ENCODE measurements at regions not wholly inside any gene's neighbourhood (a gene's known extent, or its start where the extent isn't known, plus 50 kb on each side); places are given as distances from the start of the nearest gene placed in this dataset.
"Not testable (repeated sequence)": the region's sequence is repeated elsewhere in the genome, so short reads cannot be mapped to it uniquely, and the experiment has no call there.

DNA sequence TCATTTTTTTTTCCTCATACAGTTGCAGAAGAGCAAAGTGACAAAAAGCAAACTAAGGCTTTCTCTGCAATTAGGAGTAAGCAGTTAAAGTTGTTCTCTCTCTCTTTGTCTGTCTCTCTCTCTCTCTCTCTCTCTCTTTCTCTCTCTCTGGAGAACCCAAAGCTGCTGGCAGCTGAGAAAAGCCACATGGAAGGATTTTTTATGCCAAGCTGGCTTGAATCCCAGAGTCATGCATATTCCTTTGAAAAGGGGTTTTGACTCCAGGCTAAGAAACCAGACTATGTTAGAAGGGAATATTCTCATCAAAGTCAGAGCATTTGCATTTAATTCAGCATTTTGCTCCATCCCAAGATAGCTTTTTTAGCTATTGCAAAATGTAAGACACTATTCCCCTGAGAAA, 1114.2 kb upstream of the GOT2 start:
- H3K4me3 ChIP-seq (ENCODE audit: low read depth, low read length): no peak overlapping the region
- H3K27ac Mint-ChIP-seq: no peak overlapping the region
- DNase-seq (no peak), ATAC-seq (ENCODE audit: low read depth in 2 of 2) (no peak)
- H3K36me3 ChIP-seq (ENCODE audit: control insufficient read depth, insufficient read depth, low read length): no peaks in the 10 kb centered on the region
- no peaks in the 10 kb centered on the region for H3K4me1 Mint-ChIP-seq
- no peaks in the 10 kb centered on the region for H3K36me3 Mint-ChIP-seq
- no peak overlapping the region for H3K4me3 Mint-ChIP-seq
- no peaks in the 10 kb centered on the region for H3K27me3 Mint-ChIP-seq
- H3K9me3 ChIP-seq (ENCODE audit: control insufficient read depth in 2 of 2, low read length in 2 of 2): peaks cover 0 to 21% of the 10 kb centered on the region in 2 experiments
- H3K9me3 Mint-ChIP-seq: peaks cover 0 to 28% (median 11%) of the 10 kb centered on the region in 7 donors
- H3K27me3 ChIP-seq (ENCODE audit: control insufficient read depth, insufficient read depth, low read length): no peaks in the 10 kb centered on the region
- H3K27ac ChIP-seq (ENCODE audit: insufficient read depth, low read length, poor library complexity, severe bottlenecking): no peak overlapping the region
- no peaks in the 10 kb centered on the region for H3K4me1 ChIP-seq (ENCODE audit: control insufficient read depth, insufficient read depth, low read length, poor library complexity, severe bottlenecking)

DNA sequence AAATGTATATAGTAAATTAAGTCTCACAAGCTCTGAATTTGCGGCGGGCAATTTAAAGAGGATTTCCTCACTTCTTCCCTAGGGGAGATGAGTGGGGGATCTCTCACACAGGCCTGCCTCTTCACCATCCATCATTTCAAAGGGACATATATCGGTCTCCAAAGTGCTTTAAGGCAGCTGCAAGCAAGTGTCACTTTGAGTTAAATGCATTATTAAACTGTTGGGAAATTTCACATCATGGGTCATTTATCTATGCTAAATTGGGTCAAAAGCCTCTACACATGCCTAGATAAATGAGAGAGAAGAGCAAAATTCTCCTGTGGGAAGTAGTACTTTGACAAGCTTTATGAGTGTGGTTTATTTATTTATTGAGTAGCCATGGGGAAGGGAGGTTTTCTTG, 1106.1 kb upstream of the GOT2 start:
- H3K4me1 Mint-ChIP-seq: no peaks in the 10 kb centered on the region
- no peaks in the 10 kb centered on the region for H3K36me3 ChIP-seq (ENCODE audit: control insufficient read depth, insufficient read depth, low read length)
- H3K4me3 Mint-ChIP-seq: no peak overlapping the region
- no peak overlapping the region for H3K27ac ChIP-seq (ENCODE audit: insufficient read depth, low read length, poor library complexity, severe bottlenecking)
- ATAC-seq (ENCODE audit: low read depth in 2 of 2): no peak
- H3K27me3 Mint-ChIP-seq: no peaks in the 10 kb centered on the region
- no peaks in the 10 kb centered on the region for H3K27me3 ChIP-seq (ENCODE audit: control insufficient read depth, insufficient read depth, low read length)
- DNase-seq: no peak
- no peaks in the 10 kb centered on the region for H3K4me1 ChIP-seq (ENCODE audit: control insufficient read depth, insufficient read depth, low read length, poor library complexity, severe bottlenecking)
- no peak overlapping the region for H3K4me3 ChIP-seq (ENCODE audit: low read depth, low read length)
- H3K9me3 Mint-ChIP-seq: peaks cover 0 to 35% (median 15%) of the 10 kb centered on the region in 7 donors
- H3K27ac Mint-ChIP-seq: no peak overlapping the region
- no peaks in the 10 kb centered on the region for H3K36me3 Mint-ChIP-seq
- peaks cover 4 to 19% of the 10 kb centered on the region in 2 experiments for H3K9me3 ChIP-seq (ENCODE audit: control insufficient read depth in 2 of 2, low read length in 2 of 2)

DNA sequence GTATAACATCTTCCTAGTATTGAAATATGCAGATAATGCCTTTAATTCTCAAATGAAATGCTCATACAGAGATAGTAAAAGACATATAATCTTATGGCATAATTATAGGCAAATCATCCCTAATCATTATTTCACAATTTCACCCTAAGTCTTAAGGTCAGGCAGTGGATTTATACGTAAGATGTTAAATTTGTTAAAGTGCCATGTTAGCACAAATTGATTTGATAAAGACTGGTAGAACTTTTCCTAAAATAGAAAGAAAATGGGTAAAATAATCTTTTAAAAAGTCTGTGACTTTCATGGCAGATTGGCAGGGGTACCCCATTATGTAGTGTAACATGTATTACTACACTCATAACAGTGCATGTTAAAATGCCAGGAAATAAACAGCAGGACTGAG, 1092.7 kb upstream of the GOT2 start:
- no peak overlapping the region for H3K27ac Mint-ChIP-seq
- H3K4me3 ChIP-seq (ENCODE audit: low read depth, low read length): no peak overlapping the region
- no peak overlapping the region for H3K4me3 Mint-ChIP-seq
- H3K27ac ChIP-seq (ENCODE audit: insufficient read depth, low read length, poor library complexity, severe bottlenecking): no peak overlapping the region
- H3K9me3 Mint-ChIP-seq: peaks cover 0 to 25% (median 10%) of the 10 kb centered on the region in 7 donors
- no peak for ATAC-seq (ENCODE audit: low read depth in 2 of 2)
- no peaks in the 10 kb centered on the region for H3K27me3 ChIP-seq (ENCODE audit: control insufficient read depth, insufficient read depth, low read length)
- H3K4me1 ChIP-seq (ENCODE audit: control insufficient read depth, insufficient read depth, low read length, poor library complexity, severe bottlenecking): no peaks in the 10 kb centered on the region
- H3K36me3 ChIP-seq (ENCODE audit: control insufficient read depth, insufficient read depth, low read length): no peaks in the 10 kb centered on the region
- DNase-seq: no peak
- H3K4me1 Mint-ChIP-seq: no peaks in the 10 kb centered on the region
- H3K27me3 Mint-ChIP-seq: no peaks in the 10 kb centered on the region
- peaks cover 0 to 7% of the 10 kb centered on the region in 2 experiments for H3K9me3 ChIP-seq (ENCODE audit: control insufficient read depth in 2 of 2, low read length in 2 of 2)
- no peaks in the 10 kb centered on the region for H3K36me3 Mint-ChIP-seq

DNA sequence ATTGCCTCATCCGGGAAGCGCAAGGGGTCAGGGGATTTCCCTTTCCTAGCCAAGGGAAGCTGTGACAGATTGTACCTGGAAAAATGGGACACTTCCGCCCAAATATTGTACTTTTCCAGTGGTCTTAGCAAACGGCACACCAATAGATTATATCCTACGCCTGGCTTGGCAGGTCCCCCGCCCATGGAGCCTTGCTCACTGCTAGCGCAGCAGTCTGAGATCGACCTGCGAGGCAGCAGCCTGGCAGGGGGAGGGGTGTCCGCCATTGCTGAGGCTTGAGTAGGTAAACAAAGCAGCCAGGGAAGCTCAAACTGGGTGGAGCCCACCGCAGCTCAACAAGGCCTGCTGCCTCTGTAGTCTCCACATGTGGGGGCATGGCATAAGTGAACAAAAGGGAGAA, 1075.4 kb upstream of the GOT2 start:
- not testable (repeated sequence) for H3K36me3 Mint-ChIP-seq; H3K27me3 ChIP-seq (ENCODE audit: control insufficient read depth, insufficient read depth, low read length); H3K27ac Mint-ChIP-seq; H3K4me1 Mint-ChIP-seq; H3K4me1 ChIP-seq (ENCODE audit: control insufficient read depth, insufficient read depth, low read length, poor library complexity, severe bottlenecking); ATAC-seq (ENCODE audit: low read depth in 2 of 2); H3K36me3 ChIP-seq (ENCODE audit: control insufficient read depth, insufficient read depth, low read length); DNase-seq; H3K27ac ChIP-seq (ENCODE audit: insufficient read depth, low read length, poor library complexity, severe bottlenecking); H3K27me3 Mint-ChIP-seq; H3K4me3 Mint-ChIP-seq; H3K9me3 ChIP-seq (ENCODE audit: control insufficient read depth in 2 of 2, low read length in 2 of 2); H3K4me3 ChIP-seq (ENCODE audit: low read depth, low read length)
- peaks cover 0 to 47% (median 11%) of the 10 kb centered on the region in 7 donors for H3K9me3 Mint-ChIP-seq

DNA sequence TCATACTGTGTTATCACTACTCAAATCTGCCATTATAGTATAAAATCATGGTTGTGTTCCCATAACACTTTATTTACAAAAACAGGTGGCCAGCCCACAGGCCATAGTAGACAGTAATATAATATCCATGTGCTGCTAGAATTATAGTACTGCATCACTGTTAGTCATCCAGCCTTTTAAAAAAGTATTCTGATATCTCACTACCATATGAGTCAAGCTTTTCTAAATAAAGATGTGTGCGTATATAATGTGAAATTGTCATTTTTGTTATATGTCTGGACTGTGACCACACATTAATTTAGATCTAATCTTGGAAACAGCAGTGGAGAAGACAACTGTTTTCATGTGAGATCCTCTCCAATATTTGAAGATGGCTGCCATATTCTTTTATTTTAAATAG, 1049.1 kb upstream of the GOT2 start:
- no peaks in the 10 kb centered on the region for H3K27me3 Mint-ChIP-seq
- no peaks in the 10 kb centered on the region for H3K27me3 ChIP-seq (ENCODE audit: control insufficient read depth, insufficient read depth, low read length)
- H3K27ac Mint-ChIP-seq: no peak overlapping the region
- H3K36me3 ChIP-seq (ENCODE audit: control insufficient read depth, insufficient read depth, low read length): no peaks in the 10 kb centered on the region
- peaks cover 4 to 44% (median 10%) of the 10 kb centered on the region in 7 donors for H3K9me3 Mint-ChIP-seq
- ATAC-seq (ENCODE audit: low read depth in 2 of 2) (no peak), DNase-seq (no peak)
- H3K27ac ChIP-seq (ENCODE audit: insufficient read depth, low read length, poor library complexity, severe bottlenecking): no peak overlapping the region
- H3K36me3 Mint-ChIP-seq: no peaks in the 10 kb centered on the region
- H3K4me1 ChIP-seq (ENCODE audit: control insufficient read depth, insufficient read depth, low read length, poor library complexity, severe bottlenecking): no peaks in the 10 kb centered on the region
- H3K4me3 ChIP-seq (ENCODE audit: low read depth, low read length): no peak overlapping the region
- no peaks in the 10 kb centered on the region for H3K4me1 Mint-ChIP-seq
- H3K4me3 Mint-ChIP-seq: no peak overlapping the region
- peaks cover 0 to 2% of the 10 kb centered on the region in 2 experiments for H3K9me3 ChIP-seq (ENCODE audit: control insufficient read depth in 2 of 2, low read length in 2 of 2)

DNA sequence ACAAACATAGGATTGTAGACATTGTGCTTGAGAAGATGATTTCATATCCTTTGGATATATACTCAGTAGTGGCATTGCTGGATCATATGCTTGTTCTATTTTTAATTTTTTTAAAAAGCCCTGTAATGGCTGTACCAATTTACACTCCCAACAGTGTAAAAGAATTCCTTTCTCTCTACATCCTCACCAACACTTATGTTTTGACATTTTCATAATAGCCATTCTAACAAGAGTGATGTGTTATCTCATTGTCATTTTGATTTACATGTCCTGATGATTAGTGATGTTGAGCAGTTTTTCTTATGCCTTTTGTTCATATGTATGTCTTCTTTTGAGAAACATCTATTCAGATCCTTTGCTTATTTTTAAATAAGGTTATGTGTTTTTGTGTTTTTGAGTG, 1039.2 kb upstream of the GOT2 start:
- no peak overlapping the region for H3K4me3 Mint-ChIP-seq

DNA sequence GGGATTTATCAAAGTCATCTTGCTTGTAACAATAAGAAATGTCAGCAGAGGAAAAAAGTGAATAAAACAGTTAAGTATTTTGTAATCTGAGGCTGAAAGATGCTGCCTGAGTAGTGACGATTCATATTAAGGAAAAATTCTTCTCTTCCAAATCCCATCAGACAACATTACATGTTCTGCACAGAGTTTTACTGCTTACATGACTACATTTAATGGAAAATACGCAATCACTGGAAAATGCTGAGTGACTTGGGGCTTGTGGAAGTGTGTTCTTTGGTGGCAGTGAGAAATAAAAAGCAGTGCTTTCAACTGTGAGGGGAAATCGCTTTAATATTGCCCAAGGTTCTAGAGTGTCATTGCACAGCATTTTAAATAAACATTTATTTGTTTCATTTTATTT, 1025.2 kb upstream of the GOT2 start:
- DNase-seq: no peak
- Histone ChIP-seq H3K4me3 (ENCODE audit: low read depth, low read length) (no peak overlapping the region), H3K36me3 (ENCODE audit: control insufficient read depth, insufficient read depth, low read length) (no peaks in the 10 kb centered on the region), H3K27ac (ENCODE audit: insufficient read depth, low read length, poor library complexity, severe bottlenecking) (no peak overlapping the region), H3K27me3 (ENCODE audit: control insufficient read depth, insufficient read depth, low read length) (no peaks in the 10 kb centered on the region), H3K4me1 (ENCODE audit: control insufficient read depth, insufficient read depth, low read length, poor library complexity, severe bottlenecking) (no peaks in the 10 kb centered on the region), H3K9me3 (ENCODE audit: control insufficient read depth in 2 of 2, low read length in 2 of 2) (peaks cover 5 to 10% of the 10 kb centered on the region in 2 experiments)
- H3K27me3 Mint-ChIP-seq: no peaks in the 10 kb centered on the region
- H3K36me3 Mint-ChIP-seq: no peaks in the 10 kb centered on the region
- H3K4me3 Mint-ChIP-seq: no peak overlapping the region
- ATAC-seq (ENCODE audit: low read depth in 2 of 2): no peak
- no peaks in the 10 kb centered on the region for H3K4me1 Mint-ChIP-seq
- H3K27ac Mint-ChIP-seq: no peak overlapping the region
- H3K9me3 Mint-ChIP-seq: peaks cover 7 to 44% (median 17%) of the 10 kb centered on the region in 7 donors

More for the DNA sequence above, 1039.2 kb upstream of the GOT2 start:
- no peaks in the 10 kb centered on the region for H3K27me3 Mint-ChIP-seq
- no peak overlapping the region for H3K27ac Mint-ChIP-seq
- H3K27ac ChIP-seq (ENCODE audit: insufficient read depth, low read length, poor library complexity, severe bottlenecking): no peak overlapping the region
- no peaks in the 10 kb centered on the region for H3K4me1 Mint-ChIP-seq
- peaks cover 1 to 21% (median 4%) of the 10 kb centered on the region in 7 donors for H3K9me3 Mint-ChIP-seq
- no peak overlapping the region for H3K4me3 ChIP-seq (ENCODE audit: low read depth, low read length)
- H3K4me1 ChIP-seq (ENCODE audit: control insufficient read depth, insufficient read depth, low read length, poor library complexity, severe bottlenecking): no peaks in the 10 kb centered on the region
- no peaks in the 10 kb centered on the region for H3K36me3 Mint-ChIP-seq
- no peaks in the 10 kb centered on the region for H3K27me3 ChIP-seq (ENCODE audit: control insufficient read depth, insufficient read depth, low read length)
- DNase-seq: no peak
- no peaks in the 10 kb centered on the region for H3K36me3 ChIP-seq (ENCODE audit: control insufficient read depth, insufficient read depth, low read length)
- no peak for ATAC-seq (ENCODE audit: low read depth in 2 of 2)
- no peaks in the 10 kb centered on the region for H3K9me3 ChIP-seq (ENCODE audit: control insufficient read depth in 2 of 2, low read length in 2 of 2)

DNA sequence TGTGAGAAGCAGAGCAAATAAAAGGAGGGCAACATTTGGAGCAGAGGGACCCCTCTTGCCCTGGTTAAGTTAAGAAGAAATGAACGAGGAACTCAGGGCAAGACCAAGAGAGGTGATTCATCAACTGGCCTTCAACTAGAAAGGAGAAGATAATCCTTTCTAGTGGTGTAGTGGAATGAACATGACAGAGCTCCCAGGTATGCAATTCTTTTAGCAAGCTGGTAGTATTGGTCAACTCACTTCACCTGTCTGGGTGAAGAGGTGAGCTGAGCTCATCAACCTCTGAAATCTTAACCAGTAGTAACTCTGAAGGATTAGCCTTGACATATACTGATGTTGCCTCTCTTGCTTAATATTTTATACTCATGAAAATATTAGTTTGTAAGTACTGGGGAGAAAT, 1024.7 kb upstream of the GOT2 start:
- Mint-ChIP-seq H3K27me3 (no peaks in the 10 kb centered on the region), H3K36me3 (no peaks in the 10 kb centered on the region), H3K9me3 (peaks cover 7 to 46% (median 17%) of the 10 kb centered on the region in 7 donors), H3K4me1 (no peaks in the 10 kb centered on the region), H3K27ac (no peak overlapping the region), H3K4me3 (no peak overlapping the region)
- Histone ChIP-seq H3K27me3 (ENCODE audit: control insufficient read depth, insufficient read depth, low read length) (no peaks in the 10 kb centered on the region), H3K4me3 (ENCODE audit: low read depth, low read length) (no peak overlapping the region), H3K4me1 (ENCODE audit: control insufficient read depth, insufficient read depth, low read length, poor library complexity, severe bottlenecking) (no peaks in the 10 kb centered on the region), H3K27ac (ENCODE audit: insufficient read depth, low read length, poor library complexity, severe bottlenecking) (no peak overlapping the region), H3K9me3 (ENCODE audit: control insufficient read depth in 2 of 2, low read length in 2 of 2) (peaks cover 5 to 10% of the 10 kb centered on the region in 2 experiments), H3K36me3 (ENCODE audit: control insufficient read depth, insufficient read depth, low read length) (no peaks in the 10 kb centered on the region)
- ATAC-seq (ENCODE audit: low read depth in 2 of 2) (no peak), DNase-seq (no peak)

All from CD4-positive, CD25-positive, alpha-beta regulatory T cell (primary cell).